Neutrophil (primary cell): ENCODE measurements at regions not wholly inside any gene's neighbourhood (a gene's known extent, or its start where the extent isn't known, plus 50 kb on each side); places are given as distances from the start of the nearest gene placed in this dataset.
"Not testable (repeated sequence)": the region's sequence is repeated elsewhere in the genome, so short reads cannot be mapped to it uniquely, and the experiment has no call there.

ENCODE experiments used
- H3K27ac ChIP-seq: fragments of 200-600 bp; sonication (generic); 2 replicates; pipeline ENCODE4 v1.5.1; 2016; ENCODE audit warnings: mild to moderate bottlenecking, moderate library complexity
- H3K27me3 ChIP-seq: fragments of 200-600 bp; sonication (generic); 2 replicates; pipeline ENCODE4 v1.6.0; 2016; ENCODE audit warnings: mild to moderate bottlenecking
- H3K36me3 ChIP-seq: fragments of 200-600 bp; sonication (generic); 2 replicates; pipeline ENCODE4 v1.5.1; 2017
- H3K4me1 ChIP-seq, 2 experiments: fragments of 200-600 bp in 1 of 2; sonication (generic) in 1 of 2; 1 replicate in 1 of 2; 2 replicates in 1 of 2; pipeline versions ENCODE4 v1.5.1 to v1.6.1; 2013 to 2016; ENCODE audit warnings: low read depth in 1 of 2, low read length in 1 of 2, mild to moderate bottlenecking in 1 of 2, moderate library complexity in 1 of 2; ENCODE audit not compliant: control insufficient read depth in 1 of 2, insufficient read depth in 1 of 2
- H3K4me3 ChIP-seq, 2 experiments: fragments of 200-600 bp in 1 of 2; sonication (generic) in 1 of 2; 1 replicate in 1 of 2; 2 replicates in 1 of 2; pipeline ENCODE4 v1.5.1; 2013 to 2016; ENCODE audit warnings: low read depth in 1 of 2, low read length in 1 of 2, mild to moderate bottlenecking in 1 of 2, moderate library complexity in 1 of 2
- H3K9me3 ChIP-seq: fragments of 200-600 bp; sonication (generic); 2 replicates; pipeline ENCODE4 v1.5.1; 2016
- TF ChIP-seq, protein P1 (sequence below): fragments of 200-600 bp; sonication (generic); IDR thresholded peaks from 2 replicates; pipeline ENCODE4 v1.5.1; 2016; ENCODE audit warnings: antibody characterized with exemption

DNA sequence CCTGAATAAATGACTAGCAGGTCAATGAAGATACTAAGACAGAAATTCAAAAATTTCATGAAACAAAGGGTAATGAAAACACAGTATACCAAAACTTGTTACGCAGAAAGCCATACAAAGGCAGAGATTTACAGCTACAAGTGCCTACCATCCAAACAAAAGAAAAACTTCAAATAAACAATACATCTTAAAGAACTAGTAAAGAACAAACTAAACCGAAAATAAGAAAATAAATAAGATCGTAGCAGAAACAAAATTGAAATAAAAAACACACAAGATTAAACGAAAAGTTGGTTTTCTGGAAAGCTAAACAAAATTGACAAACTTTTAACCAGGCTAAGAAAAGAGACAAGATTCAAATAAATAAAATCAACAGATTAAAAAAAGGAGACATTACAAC is 51.5 kb downstream of the VPREB1 start:
- H3K36me3 ChIP-seq = peaks cover 12% of the 10 kb centered on the region
- not testable (repeated sequence) for H3K4me3 ChIP-seq, H3K4me1 ChIP-seq, H3K27me3 ChIP-seq, H3K27ac ChIP-seq, H3K9me3 ChIP-seq

DNA sequence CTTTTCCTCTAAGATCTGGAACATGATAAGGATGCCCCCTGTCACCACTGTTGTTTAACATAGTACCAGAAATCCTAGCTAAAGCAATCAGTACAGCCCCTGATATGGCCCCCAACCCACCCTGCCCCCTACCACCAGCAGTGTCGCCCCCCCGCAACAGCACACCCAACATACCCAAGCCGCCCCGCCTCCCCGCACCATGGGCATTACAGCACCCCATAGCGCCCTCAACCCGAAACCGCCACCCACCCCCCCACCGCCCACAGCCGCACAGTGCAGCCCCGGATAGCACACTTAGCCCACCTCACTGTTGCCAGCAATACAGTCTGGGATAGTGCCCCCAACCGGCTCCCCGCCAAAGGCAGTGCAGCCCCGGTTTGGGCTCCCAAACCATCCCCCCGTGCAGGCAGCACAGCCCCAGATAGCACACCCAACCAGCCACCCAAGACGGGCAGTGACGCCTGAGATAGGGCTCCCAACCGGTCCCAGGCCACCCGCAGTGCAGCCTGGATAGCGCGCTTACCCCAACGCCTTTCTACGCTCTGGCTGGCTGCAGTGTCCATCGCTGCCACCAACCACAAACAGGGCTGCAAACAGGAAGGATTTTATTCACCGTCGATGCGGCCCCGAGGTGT is 52.7 kb downstream of the VPREB1 start:
- peaks cover 12% of the 10 kb centered on the region for H3K36me3 ChIP-seq
- not testable (repeated sequence) for H3K9me3 ChIP-seq, H3K27me3 ChIP-seq, H3K4me1 ChIP-seq
- H3K4me3 ChIP-seq = peak overlapping the region; percentile 65 to 69
- peak overlapping the region; percentile 66 for H3K27ac ChIP-seq

DNA sequence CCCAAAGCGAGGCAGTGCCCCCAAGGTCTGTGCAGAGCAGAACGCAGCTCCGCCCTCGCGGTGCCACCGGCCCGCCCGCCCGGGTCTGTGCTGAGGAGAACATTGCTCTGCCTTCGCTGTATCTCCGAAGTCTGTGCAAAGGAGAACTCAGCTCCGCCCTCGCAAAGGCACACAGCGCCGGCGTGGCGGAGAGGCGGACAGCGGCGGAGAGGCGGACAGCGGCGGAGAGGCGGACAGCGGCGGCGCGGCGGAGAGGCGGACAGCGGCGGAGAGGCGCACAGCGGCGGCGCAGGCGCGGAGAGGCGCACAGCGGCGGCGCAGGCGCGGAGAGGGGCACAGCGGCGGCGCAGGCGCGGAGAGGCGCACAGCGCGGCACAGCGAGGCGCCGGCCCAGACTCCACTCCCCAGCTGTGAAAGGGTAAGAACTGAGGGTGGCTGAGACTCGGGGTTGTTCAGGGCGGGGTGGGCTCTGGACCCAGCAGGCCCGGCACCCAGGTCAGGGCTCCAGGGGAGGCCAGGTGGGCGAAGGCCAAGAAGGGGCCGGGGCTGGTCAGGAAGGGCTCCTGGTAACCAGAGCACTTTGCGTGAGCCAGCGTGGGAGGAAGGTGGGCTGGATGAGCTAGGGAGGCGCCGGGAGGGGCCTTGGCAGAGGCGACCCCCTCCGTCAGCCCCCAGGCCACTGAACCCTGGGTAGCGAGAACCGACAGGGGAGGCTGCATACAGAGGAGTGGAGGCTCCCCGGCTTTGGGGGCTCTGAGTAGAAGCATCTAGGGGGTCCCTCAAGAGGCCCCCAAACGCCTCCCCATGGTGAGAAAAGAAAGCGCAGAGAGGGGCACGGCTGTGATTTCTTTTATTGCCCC is 53.4 kb downstream of the VPREB1 start:
- not testable (repeated sequence) for H3K4me1 ChIP-seq, H3K27me3 ChIP-seq, H3K9me3 ChIP-seq, H3K36me3 ChIP-seq
- peak overlapping the region; percentile 66 for H3K27ac ChIP-seq
- peak overlapping the region; percentile 65 to 69 for H3K4me3 ChIP-seq

DNA sequence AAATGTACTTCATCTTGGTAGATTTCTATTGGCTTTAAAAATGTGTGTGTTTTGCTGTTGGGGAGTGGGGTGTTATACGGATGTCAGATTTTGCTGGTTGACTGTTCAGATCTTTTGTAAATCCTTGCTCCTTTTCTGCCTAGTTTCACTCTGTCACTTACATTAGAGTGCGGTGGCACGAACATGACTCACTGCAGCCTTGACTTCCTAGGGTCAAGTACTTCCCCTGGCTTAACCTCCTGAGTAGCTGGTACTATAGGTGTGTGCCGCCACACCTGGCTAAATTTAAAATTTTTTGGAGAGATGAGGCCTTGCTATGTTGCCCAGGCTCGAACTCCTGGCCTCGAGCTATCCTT is 54.0 kb downstream of the VPREB1 start:
- H3K4me3 ChIP-seq = peak overlapping the region; percentile 65 to 69
- H3K36me3 ChIP-seq, H3K4me1 ChIP-seq, H3K27ac ChIP-seq, H3K27me3 ChIP-seq, H3K9me3 ChIP-seq: not testable (repeated sequence)

DNA sequence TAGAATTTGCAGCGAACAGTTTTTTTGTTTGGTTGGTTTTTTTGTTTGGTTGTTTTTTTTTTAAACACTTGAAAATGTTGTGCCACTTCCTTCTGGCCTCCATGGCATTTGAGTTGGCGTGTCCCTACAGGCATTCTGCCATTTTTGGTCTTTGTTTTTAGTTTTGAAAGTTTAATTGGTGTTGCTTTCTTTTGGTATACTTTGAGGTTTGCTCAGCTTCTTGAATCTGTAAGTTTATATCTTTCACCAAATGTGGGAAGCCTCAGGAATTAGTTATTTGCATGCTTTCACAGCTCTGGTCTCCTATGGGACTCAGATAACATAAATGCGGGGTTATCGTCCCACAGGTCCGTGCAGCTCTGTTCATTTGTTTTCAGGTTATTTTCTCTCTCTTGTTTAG is 55.9 kb downstream of the VPREB1 start:
- H3K36me3 ChIP-seq = peaks cover 10% of the 10 kb centered on the region
- not testable (repeated sequence) for H3K27me3 ChIP-seq, H3K9me3 ChIP-seq, H3K4me3 ChIP-seq, H3K4me1 ChIP-seq, H3K27ac ChIP-seq

DNA sequence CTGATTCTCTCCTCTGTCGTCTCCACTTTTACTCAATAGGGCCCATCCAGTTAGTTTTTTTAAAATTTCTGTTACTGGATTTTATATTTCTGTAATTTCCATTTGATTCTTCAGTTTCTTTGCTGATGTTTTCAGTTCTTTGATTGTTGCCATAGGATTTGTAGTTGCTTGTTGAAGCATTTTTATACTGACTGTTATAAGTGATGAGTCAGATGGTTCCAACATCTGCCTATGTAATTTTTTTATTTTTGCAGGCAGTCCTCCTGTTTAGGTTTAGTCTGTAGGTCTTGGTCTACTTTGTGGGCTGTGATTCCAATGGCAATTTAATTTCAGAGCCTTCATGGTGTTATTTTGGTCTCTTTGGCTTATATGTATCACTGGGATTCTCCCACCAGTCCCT is 56.4 kb downstream of the VPREB1 start:
- peaks cover 13% of the 10 kb centered on the region for H3K36me3 ChIP-seq
- not testable (repeated sequence) for H3K4me3 ChIP-seq, H3K27ac ChIP-seq, H3K9me3 ChIP-seq, H3K4me1 ChIP-seq, H3K27me3 ChIP-seq

DNA sequence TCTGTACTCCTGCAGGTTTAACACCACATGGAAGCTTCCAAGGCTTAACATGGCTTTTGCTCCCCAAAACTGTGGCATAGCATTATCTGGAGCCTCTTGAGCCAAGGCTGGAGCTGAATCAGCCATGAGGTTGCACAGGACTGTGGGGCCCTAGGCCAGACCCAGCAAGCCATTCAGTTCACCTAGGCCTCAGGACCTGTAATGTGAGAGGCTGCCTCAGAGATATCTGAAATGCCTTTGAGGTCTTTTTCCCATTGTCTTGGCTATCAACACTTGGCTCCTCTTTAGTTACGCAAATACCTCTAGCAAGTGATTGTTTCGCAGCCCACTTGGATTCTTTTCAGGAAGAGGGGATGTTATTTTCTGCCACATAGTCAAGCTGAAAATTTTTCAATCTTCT is 72.0 kb downstream of the VPREB1 start:
- no peaks in the 10 kb centered on the region for H3K4me1 ChIP-seq
- TF ChIP-seq, protein P1, sequence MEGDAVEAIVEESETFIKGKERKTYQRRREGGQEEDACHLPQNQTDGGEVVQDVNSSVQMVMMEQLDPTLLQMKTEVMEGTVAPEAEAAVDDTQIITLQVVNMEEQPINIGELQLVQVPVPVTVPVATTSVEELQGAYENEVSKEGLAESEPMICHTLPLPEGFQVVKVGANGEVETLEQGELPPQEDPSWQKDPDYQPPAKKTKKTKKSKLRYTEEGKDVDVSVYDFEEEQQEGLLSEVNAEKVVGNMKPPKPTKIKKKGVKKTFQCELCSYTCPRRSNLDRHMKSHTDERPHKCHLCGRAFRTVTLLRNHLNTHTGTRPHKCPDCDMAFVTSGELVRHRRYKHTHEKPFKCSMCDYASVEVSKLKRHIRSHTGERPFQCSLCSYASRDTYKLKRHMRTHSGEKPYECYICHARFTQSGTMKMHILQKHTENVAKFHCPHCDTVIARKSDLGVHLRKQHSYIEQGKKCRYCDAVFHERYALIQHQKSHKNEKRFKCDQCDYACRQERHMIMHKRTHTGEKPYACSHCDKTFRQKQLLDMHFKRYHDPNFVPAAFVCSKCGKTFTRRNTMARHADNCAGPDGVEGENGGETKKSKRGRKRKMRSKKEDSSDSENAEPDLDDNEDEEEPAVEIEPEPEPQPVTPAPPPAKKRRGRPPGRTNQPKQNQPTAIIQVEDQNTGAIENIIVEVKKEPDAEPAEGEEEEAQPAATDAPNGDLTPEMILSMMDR = no peak
- peaks cover 30% of the 10 kb centered on the region for H3K36me3 ChIP-seq
- no peaks in the 10 kb centered on the region for H3K27me3 ChIP-seq
- no peaks in the 10 kb centered on the region for H3K9me3 ChIP-seq
- no peak overlapping the region for H3K4me3 ChIP-seq
- no peak overlapping the region for H3K27ac ChIP-seq

DNA sequence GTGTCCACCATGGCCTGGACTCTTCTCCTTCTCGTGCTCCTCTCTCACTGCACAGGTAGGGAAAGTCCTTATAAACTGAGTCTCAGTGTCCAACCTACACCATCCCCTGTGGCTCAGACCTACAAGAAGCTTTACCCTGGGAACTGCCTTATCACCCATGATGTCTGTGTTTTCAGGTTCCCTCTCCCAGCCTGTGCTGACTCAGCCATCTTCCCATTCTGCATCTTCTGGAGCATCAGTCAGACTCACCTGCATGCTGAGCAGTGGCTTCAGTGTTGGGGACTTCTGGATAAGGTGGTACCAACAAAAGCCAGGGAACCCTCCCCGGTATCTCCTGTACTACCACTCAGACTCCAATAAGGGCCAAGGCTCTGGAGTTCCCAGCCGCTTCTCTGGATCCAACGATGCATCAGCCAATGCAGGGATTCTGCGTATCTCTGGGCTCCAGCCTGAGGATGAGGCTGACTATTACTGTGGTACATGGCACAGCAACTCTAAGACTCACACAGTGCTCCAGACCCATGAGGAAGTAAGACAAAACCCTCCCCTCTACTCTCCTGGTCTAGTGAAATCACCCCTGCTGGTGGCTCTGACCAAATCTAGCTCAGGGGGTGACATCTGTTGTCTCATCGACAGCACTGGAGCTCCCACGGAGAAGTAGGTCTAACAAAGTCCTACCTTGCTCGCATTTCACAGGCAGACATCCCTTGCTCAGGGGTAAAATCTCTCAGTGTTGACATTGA is 74.3 kb downstream of the VPREB1 start:
- Histone ChIP-seq H3K27ac (no peak overlapping the region), H3K4me3 (no peak overlapping the region)

More for the DNA sequence above, 74.3 kb downstream of the VPREB1 start:
- H3K4me1 ChIP-seq = no peaks in the 10 kb centered on the region
- H3K36me3 ChIP-seq = peaks cover 30% of the 10 kb centered on the region
- TF ChIP-seq, protein P1 = no peak
- no peaks in the 10 kb centered on the region for H3K9me3 ChIP-seq
- H3K27me3 ChIP-seq = no peaks in the 10 kb centered on the region
